Mucosa of rectum (tissue), 2 donors: ENCODE measurements at regions not wholly inside any gene's neighbourhood (a gene's known extent, or its start where the extent isn't known, plus 50 kb on each side); places are given as distances from the start of the nearest gene placed in this dataset.

Experiments
- H3K27ac ChIP-seq, 2 donors: one replicate each; pipeline ENCODE4 v1.7.0; 2013; ENCODE audit warnings: inconsistent platforms in 2 of 2, low read depth in 2 of 2, low read length in 2 of 2
- H3K27me3 ChIP-seq, 2 donors: one replicate each; pipeline ENCODE4 v1.7.0; 2013; ENCODE audit warnings: low read length in 2 of 2; ENCODE audit not compliant: control insufficient read depth in 2 of 2, insufficient read depth in 2 of 2
- H3K36me3 ChIP-seq, 2 donors: one replicate each; pipeline ENCODE4 v1.7.0; 2013; ENCODE audit warnings: low read length in 2 of 2; ENCODE audit not compliant: control insufficient read depth in 2 of 2, insufficient read depth in 2 of 2
- H3K4me1 ChIP-seq, 2 donors: one replicate each; pipeline ENCODE4 v1.7.0; 2013; ENCODE audit warnings: low read length in 2 of 2, mild to moderate bottlenecking in 1 of 2; ENCODE audit not compliant: control insufficient read depth in 2 of 2, insufficient read depth in 2 of 2
- H3K4me3 ChIP-seq, 2 donors: one replicate each; pipeline ENCODE4 v1.7.0; 2013; ENCODE audit warnings: low read length in 2 of 2
- H3K9ac ChIP-seq, 2 donors: one replicate each; pipeline ENCODE4 v1.7.0; 2013; ENCODE audit warnings: low read length in 2 of 2, low read depth in 1 of 2, mild to moderate bottlenecking in 1 of 2
- H3K9me3 ChIP-seq, 2 donors: one replicate each; pipeline ENCODE4 v1.7.0; 2013; ENCODE audit warnings: low read length in 2 of 2; ENCODE audit not compliant: control insufficient read depth in 2 of 2
- donor health status: healthy.
- donor health status: Normal muscosa, but diverticular disease.

GRCh38 chr9:99371376-99371775, 149.3 kb downstream of the SEC61B start:
- no peak overlapping the region for H3K9ac ChIP-seq
- H3K27me3 ChIP-seq, result peaks cover 0 to 3% of the 10 kb centered on the region in 2 donors
- no peak overlapping the region for H3K4me3 ChIP-seq
- no peaks in the 10 kb centered on the region for H3K9me3 ChIP-seq
- no peaks in the 10 kb centered on the region for H3K36me3 ChIP-seq
- no peaks in the 10 kb centered on the region for H3K4me1 ChIP-seq
- no peak overlapping the region for H3K27ac ChIP-seq

- Histone ChIP-seq H3K27ac (no peak overlapping the region), H3K4me3 (no peak overlapping the region), H3K27me3 (no peaks in the 10 kb centered on the region), H3K9ac (no peak overlapping the region), H3K36me3 (no peaks in the 10 kb centered on the region), H3K9me3 (no peaks in the 10 kb centered on the region), H3K4me1 (no peaks in the 10 kb centered on the region)
These were observed 151.8 kb downstream of the SEC61B start for GRCh38 chr9:99373912-99374311.

DNA sequence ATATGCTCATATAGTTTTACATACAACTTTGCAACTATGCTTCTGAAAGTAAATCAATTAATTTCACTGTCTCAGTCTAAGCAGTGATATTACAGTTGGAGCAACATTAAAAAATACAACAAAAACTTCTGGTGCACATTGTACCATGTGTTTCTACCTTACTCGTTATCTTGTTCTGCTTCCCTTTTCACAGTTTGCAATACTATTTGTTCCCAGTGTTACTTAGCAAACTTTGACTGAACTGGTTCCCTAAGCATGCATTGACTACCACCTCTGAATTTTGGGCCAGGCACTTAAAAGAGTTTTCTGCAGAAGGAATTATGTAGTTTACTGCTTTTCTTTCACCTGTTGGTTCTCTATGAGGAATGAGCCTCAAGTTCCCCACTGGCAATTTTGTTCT, 152.7 kb downstream of the SEC61B start:
- Histone ChIP-seq H3K27me3 (no peaks in the 10 kb centered on the region), H3K36me3 (no peaks in the 10 kb centered on the region), H3K9me3 (no peaks in the 10 kb centered on the region), H3K4me3 (no peak overlapping the region), H3K9ac (no peak overlapping the region), H3K4me1 (no peaks in the 10 kb centered on the region), H3K27ac (no peak overlapping the region)

GRCh38 chr9:99375481-99375880, 153.4 kb downstream of the SEC61B start:
- Histone ChIP-seq H3K4me1 (no peaks in the 10 kb centered on the region), H3K27ac (no peak overlapping the region), H3K27me3 (no peaks in the 10 kb centered on the region), H3K9me3 (no peaks in the 10 kb centered on the region), H3K9ac (no peak overlapping the region), H3K4me3 (no peak overlapping the region), H3K36me3 (no peaks in the 10 kb centered on the region)

GRCh38 chr9:99377790-99378775, 156.0 kb downstream of the SEC61B start:
- no peak overlapping the region for H3K27ac ChIP-seq
- H3K9me3 ChIP-seq, result no peaks in the 10 kb centered on the region
- no peak overlapping the region for H3K9ac ChIP-seq
- no peaks in the 10 kb centered on the region for H3K36me3 ChIP-seq
- H3K27me3 ChIP-seq, result no peaks in the 10 kb centered on the region
- H3K4me1 ChIP-seq, result no peaks in the 10 kb centered on the region
- H3K4me3 ChIP-seq, result no peak overlapping the region

DNA sequence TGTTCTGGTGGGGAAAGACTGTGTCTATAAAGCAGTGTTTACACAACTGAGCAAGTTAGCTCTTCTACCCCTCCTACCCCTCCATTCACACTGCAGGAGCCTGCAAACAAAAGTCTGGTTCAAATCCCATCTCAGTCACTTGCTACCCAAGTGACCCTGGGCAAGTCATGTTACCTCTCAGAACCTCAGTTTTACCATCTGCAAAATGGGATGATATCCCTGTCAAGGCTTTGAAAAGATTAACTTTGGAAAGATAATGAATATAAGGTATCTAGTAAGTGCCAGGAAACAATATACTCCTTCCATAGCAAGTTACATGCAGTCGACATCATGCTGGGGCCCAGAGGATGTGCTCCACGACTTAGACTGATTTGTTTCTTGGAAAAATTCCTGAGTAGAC, 161.5 kb downstream of the SEC61B start:
- H3K4me1 ChIP-seq, result no peaks in the 10 kb centered on the region

GRCh38 chr9:99385215-99385614, 163.1 kb downstream of the SEC61B start:
- H3K27ac ChIP-seq, result no peak overlapping the region
- H3K9me3 ChIP-seq, result no peaks in the 10 kb centered on the region
- H3K27me3 ChIP-seq, result no peaks in the 10 kb centered on the region
- H3K4me3 ChIP-seq, result no peak overlapping the region
- no peak overlapping the region for H3K9ac ChIP-seq
- no peaks in the 10 kb centered on the region for H3K4me1 ChIP-seq
- H3K36me3 ChIP-seq, result no peaks in the 10 kb centered on the region

More for the DNA sequence above, 161.5 kb downstream of the SEC61B start:
- Histone ChIP-seq H3K36me3 (no peaks in the 10 kb centered on the region), H3K9ac (no peak overlapping the region), H3K9me3 (no peaks in the 10 kb centered on the region), H3K27ac (no peak overlapping the region), H3K4me3 (no peak overlapping the region), H3K27me3 (no peaks in the 10 kb centered on the region)

GRCh38 chr9:99385814-99386279, 163.8 kb downstream of the SEC61B start:
- no peaks in the 10 kb centered on the region for H3K4me1 ChIP-seq
- H3K36me3 ChIP-seq, result no peaks in the 10 kb centered on the region
- H3K9me3 ChIP-seq, result no peaks in the 10 kb centered on the region
- H3K27ac ChIP-seq, result no peak overlapping the region
- no peak overlapping the region for H3K4me3 ChIP-seq
- no peak overlapping the region for H3K9ac ChIP-seq
- H3K27me3 ChIP-seq, result no peaks in the 10 kb centered on the region

- H3K4me1 ChIP-seq, result no peaks in the 10 kb centered on the region
- H3K27me3 ChIP-seq, result no peaks in the 10 kb centered on the region
- H3K9me3 ChIP-seq, result no peaks in the 10 kb centered on the region
- H3K4me3 ChIP-seq, result no peak overlapping the region
- no peak overlapping the region for H3K9ac ChIP-seq
- H3K36me3 ChIP-seq, result no peaks in the 10 kb centered on the region
- no peak overlapping the region for H3K27ac ChIP-seq
These were observed 165.3 kb downstream of the SEC61B start for GRCh38 chr9:99387431-99387830.

DNA sequence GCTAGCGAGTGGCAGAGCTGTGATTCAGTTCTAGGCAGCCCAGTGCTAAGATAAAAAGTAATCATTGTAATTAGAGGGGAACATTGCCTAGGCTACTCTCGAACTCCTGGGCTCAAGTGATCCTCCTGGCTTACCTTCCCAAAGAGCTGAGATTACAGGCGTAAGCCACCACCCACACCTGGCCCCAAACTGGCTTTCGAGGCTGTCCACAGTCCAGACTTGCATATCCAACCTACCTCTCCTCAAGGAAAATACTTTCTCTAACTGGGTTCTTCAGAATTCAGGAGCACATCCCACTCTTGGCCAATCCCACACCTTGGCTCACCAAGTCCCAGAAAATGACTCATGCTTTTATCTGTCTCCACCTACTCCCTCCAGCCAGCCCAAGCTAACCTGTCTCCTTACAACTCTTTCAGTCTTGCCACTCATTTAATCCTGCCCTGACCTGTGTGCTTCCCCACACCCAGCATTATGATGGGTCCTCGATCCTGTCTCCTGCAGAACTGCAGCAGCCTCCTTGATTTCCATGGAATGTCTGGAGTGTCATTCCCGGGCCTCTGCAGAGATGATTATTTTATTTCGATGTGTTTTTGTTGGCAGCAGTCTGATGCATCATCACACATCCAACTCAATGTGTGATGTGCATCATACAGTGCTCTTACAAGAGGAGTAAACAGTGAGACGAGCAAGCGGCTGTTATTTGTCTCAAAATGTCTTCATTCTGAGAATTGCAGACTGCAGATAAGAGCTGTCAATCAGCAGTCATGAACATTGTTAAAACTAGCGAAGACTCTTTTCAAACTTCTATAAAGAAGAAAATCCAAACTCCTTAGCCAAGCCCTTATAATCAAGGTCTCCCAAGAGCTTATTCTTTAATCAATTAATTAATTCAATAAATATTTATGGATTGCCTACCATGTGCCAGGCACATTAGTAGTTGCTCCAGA, 167.3 kb downstream of the SEC61B start:
- no peak overlapping the region for H3K9ac ChIP-seq
- H3K36me3 ChIP-seq, result no peaks in the 10 kb centered on the region
- H3K27ac ChIP-seq, result no peak overlapping the region
- no peak overlapping the region for H3K4me3 ChIP-seq
- H3K27me3 ChIP-seq, result no peaks in the 10 kb centered on the region
- no peaks in the 10 kb centered on the region for H3K9me3 ChIP-seq
- no peaks in the 10 kb centered on the region for H3K4me1 ChIP-seq
